OCI-LY7 (cell line): ENCODE measurements at regions not wholly inside any gene's neighbourhood (a gene's known extent, or its start where the extent isn't known, plus 50 kb on each side); places are given as distances from the start of the nearest gene placed in this dataset.

Experiments used
- BruUV-seq: library from RNA; stranded (reverse); fragments of 400-500 nt; replicated peaks from 2 replicates; lab custom pipeline; 2021; lab: Mats Ljungman, UMichigan
- CTCF ChIA-PET: fragments of 300-600 bp; sonication (Branson Sonifier 250); formaldehyde crosslinking; loops from one replicate; lab custom pipeline; 2022; ENCODE audit warnings: antibody characterized with exemption; ENCODE audit not compliant: unreplicated experiment; lab: Charles Lee
- POLR2A ChIA-PET: fragments of 300-600 bp; sonication (Branson Sonifier 250); formaldehyde crosslinking; loops from one replicate; lab custom pipeline; 2022; ENCODE audit warnings: antibody characterized with exemption; lab: Charles Lee
- DNase-seq: peaks from one replicate; pipeline ENCODE4 v3.0.0-alpha.2; 2015; ENCODE audit warnings: low spot score
- H2AFZ ChIP-seq: fragments of 200-600 bp; sonication (generic), shearing (Covaris generic); 2 replicates; pipeline ENCODE4 v1.6.1; 2014; ENCODE audit warnings: mild to moderate bottlenecking, antibody characterized with exemption, low read length, moderate library complexity
- H3K27ac ChIP-seq: fragments of 200-600 bp; sonication (generic); 2 replicates; pipeline ENCODE4 v1.5.1; 2014; ENCODE audit warnings: mixed run types, low read depth, mild to moderate bottlenecking, moderate library complexity, low read length, inconsistent platforms; ENCODE audit not compliant: poor library complexity, severe bottlenecking
- H3K36me3 ChIP-seq: fragments of 200-600 bp; sonication (generic); 2 replicates; pipeline ENCODE4 v1.6.1; 2014; ENCODE audit warnings: mild to moderate bottlenecking, antibody characterized with exemption, low read length, moderate library complexity, mixed read lengths; ENCODE audit not compliant: insufficient read depth
- H3K4me1 ChIP-seq: fragments of 200-600 bp; sonication (generic); 2 replicates; pipeline ENCODE4 v1.5.1; 2014; ENCODE audit warnings: mild to moderate bottlenecking, low read length; ENCODE audit not compliant: insufficient read depth, poor library complexity, severe bottlenecking
- H3K4me2 ChIP-seq: fragments of 200-600 bp; sonication (generic); 2 replicates; pipeline ENCODE4 v1.6.1; 2014; ENCODE audit warnings: mild to moderate bottlenecking, low read length
- H3K4me3 ChIP-seq: fragments of 200-600 bp; sonication (generic); 2 replicates; pipeline ENCODE4 v1.5.1; 2014; ENCODE audit warnings: mild to moderate bottlenecking, low read depth, low read length; ENCODE audit not compliant: poor library complexity, severe bottlenecking
- H3K79me2 ChIP-seq: fragments of 200-600 bp; sonication (generic); 2 replicates; pipeline ENCODE4 v1.6.1; 2016; ENCODE audit warnings: low read depth, mild to moderate bottlenecking, low read length, moderate library complexity, mixed read lengths; ENCODE audit not compliant: insufficient read depth
- H3K9me2 ChIP-seq: fragments of 200-600 bp; sonication (generic); 2 replicates; pipeline ENCODE4 v1.6.1; 2016; ENCODE audit warnings: mild to moderate bottlenecking, low read length, mixed read lengths; ENCODE audit not compliant: insufficient read depth
- H3K9me3 ChIP-seq: fragments of 200-600 bp; sonication (generic); 2 replicates; pipeline ENCODE4 v1.6.1; 2014; ENCODE audit warnings: mild to moderate bottlenecking, mixed run types, low read length, mixed read lengths
- H4K20me1 ChIP-seq: fragments of 200-600 bp; sonication (generic); 2 replicates; pipeline ENCODE4 v1.6.1; 2014; ENCODE audit warnings: mild to moderate bottlenecking, antibody characterized with exemption, low read length, moderate library complexity, mixed read lengths; ENCODE audit not compliant: insufficient read depth
- CTCF ChIP-seq: fragments of 200-600 bp; sonication (generic); conservative IDR thresholded peaks from 2 replicates; pipeline ENCODE4 v1.5.1; 2014; ENCODE audit warnings: mild to moderate bottlenecking, antibody characterized with exemption, low read length, moderate library complexity, mixed read lengths
- EZH2phosphoT487 ChIP-seq: fragments of 200-600 bp; sonication (generic); IDR thresholded peaks from 2 replicates; pipeline ENCODE4 v1.6.1; 2018; ENCODE audit warnings: low read depth, borderline replicate concordance, mild to moderate bottlenecking, mixed run types, antibody characterized with exemption, low read length, moderate library complexity, mixed read lengths
- intact Hi-C: fragments of 100-400 bp; cut with micrococcal nuclease; formaldehyde crosslinking; loops from one replicate; pipeline ENCODE4 v1.10.0; 2022; ENCODE audit not compliant: unreplicated experiment

DNA sequence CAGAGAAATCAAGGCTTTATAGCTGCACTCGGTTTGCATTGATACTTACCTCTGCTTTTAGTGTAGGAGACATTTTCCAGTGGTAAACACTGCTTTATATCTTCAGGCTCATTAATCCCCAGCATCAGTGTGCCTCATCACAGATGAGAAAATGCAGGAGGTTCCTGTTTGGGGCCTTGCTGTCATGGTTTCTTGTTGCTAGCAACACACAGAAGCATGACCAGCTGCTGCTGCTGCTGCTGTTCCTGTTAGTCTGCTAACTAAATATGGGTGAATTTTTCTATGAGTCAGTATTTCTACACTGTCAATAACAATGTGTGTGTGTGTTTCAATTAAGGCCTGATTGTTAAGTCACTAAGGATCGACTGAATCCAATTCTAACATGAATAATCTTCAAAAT, 85.8 kb upstream of the RGS1 start:
- no peaks in the 10 kb centered on the region for H3K36me3 ChIP-seq
- TF ChIP-seq EZH2phosphoT487 (no peak), CTCF (no peak)
- no peak overlapping the region for H3K4me2 ChIP-seq
- POLR2A ChIA-PET = interaction anchor here (0.6 to 0.7 kb wide), 2 partner anchors 272 to 809 kb away, joined by 3 read pairs; no protein-coding TSS in a partner anchor
- no TSS peak for BruUV-seq
- H3K4me3 ChIP-seq = no peak overlapping the region
- no peaks in the 10 kb centered on the region for H4K20me1 ChIP-seq
- no peaks in the 10 kb centered on the region for H3K9me2 ChIP-seq
- no peaks in the 10 kb centered on the region for H3K79me2 ChIP-seq
- H3K4me1 ChIP-seq = no peaks in the 10 kb centered on the region
- H3K27ac ChIP-seq = no peak overlapping the region
- DNase-seq = peak; percentile 23
- intact Hi-C loops = loop anchor here (5.0 kb wide), 1 partner anchor 83 kb away; no protein-coding TSS in a partner anchor
- 0 out of 2 replicates have a peak overlapping the region, but pooled peaks have one; percentile 2 for H2AFZ ChIP-seq
- CTCF ChIA-PET = no interaction called here
- no peaks in the 10 kb centered on the region for H3K9me3 ChIP-seq

DNA sequence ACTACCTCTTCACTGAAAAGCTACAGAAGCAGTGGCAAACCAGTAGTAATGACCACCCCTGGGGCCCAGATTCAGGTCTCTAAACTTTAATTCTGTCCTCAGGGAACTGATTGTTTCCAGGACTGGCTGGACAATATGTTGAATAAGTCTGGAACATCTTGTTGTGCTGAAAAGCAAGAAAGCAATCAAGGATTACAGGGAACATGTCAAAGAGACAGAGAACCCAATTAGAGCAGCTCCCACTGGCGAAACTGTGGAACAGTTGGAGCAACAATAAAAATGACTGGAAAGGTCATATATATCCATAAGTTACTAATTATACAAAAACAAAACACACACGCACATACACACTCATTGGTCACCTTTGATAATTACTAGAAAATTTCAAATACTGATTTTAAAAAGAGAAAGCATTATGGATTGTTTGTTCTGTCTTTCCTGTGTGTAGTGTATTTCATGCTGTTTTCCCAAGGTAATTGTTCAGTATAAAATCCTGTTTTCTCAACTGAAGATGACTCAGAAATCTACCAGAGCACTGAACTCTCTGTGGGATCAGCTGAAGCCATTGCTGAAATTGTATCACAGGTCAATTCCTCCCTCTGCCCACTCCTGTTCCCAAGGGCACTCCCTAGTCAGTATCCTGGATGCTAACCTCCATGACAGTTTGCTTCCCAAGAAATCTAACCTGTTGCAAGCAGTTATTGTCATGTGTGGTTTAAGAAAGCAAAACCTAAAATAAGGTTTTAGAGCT, 83.6 kb upstream of the RGS1 start:
- H3K4me3 ChIP-seq = no peak overlapping the region
- no peak overlapping the region for H2AFZ ChIP-seq
- TF ChIP-seq CTCF (no peak), EZH2phosphoT487 (no peak)
- H3K36me3 ChIP-seq = no peaks in the 10 kb centered on the region
- no peaks in the 10 kb centered on the region for H3K79me2 ChIP-seq
- no peak for DNase-seq
- ChIA-PET POLR2A (interaction anchor here (1.6 kb wide), 1 partner anchor 18 kb away, joined by 3 read pairs; no protein-coding TSS in a partner anchor), CTCF (no interaction called here)
- H3K4me1 ChIP-seq = no peaks in the 10 kb centered on the region
- H3K27ac ChIP-seq = no peak overlapping the region
- no peaks in the 10 kb centered on the region for H3K9me3 ChIP-seq
- H3K9me2 ChIP-seq = no peaks in the 10 kb centered on the region
- intact Hi-C loops = loop anchor here (5.0 kb wide), 1 partner anchor 80 kb away; no protein-coding TSS in a partner anchor
- BruUV-seq = no TSS peak
- no peaks in the 10 kb centered on the region for H4K20me1 ChIP-seq
- H3K4me2 ChIP-seq = no peak overlapping the region

- intact Hi-C loops = loop anchor here (5.0 kb wide), 1 partner anchor 79 kb away; no protein-coding TSS in a partner anchor
- H2AFZ ChIP-seq = no peak overlapping the region
- H3K27ac ChIP-seq = no peak overlapping the region
- H3K4me2 ChIP-seq = no peak overlapping the region
- no peaks in the 10 kb centered on the region for H4K20me1 ChIP-seq
- CTCF ChIA-PET = no interaction called here
- POLR2A ChIA-PET = interaction anchor here (1.0 to 1.6 kb wide), 3 partner anchors 19 to 299 kb away, joined by 3 read pairs; no protein-coding TSS in a partner anchor
- no peaks in the 10 kb centered on the region for H3K4me1 ChIP-seq
- DNase-seq = no peak
- H3K79me2 ChIP-seq = no peaks in the 10 kb centered on the region
- no peaks in the 10 kb centered on the region for H3K9me3 ChIP-seq
- no peak overlapping the region for H3K4me3 ChIP-seq
- no peaks in the 10 kb centered on the region for H3K9me2 ChIP-seq
- BruUV-seq = no TSS peak
- TF ChIP-seq EZH2phosphoT487 (no peak), CTCF (no peak)
- H3K36me3 ChIP-seq = no peaks in the 10 kb centered on the region
Measured at GRCh38 chr1:192493584-192493983, 82.0 kb upstream of the RGS1 start.
